GM19463 (cell line): ENCODE measurements at regions not wholly inside any gene's neighbourhood (a gene's known extent, or its start where the extent isn't known, plus 50 kb on each side); places are given as distances from the start of the nearest gene placed in this dataset.
"Not testable (repeated sequence)": the region's sequence is repeated elsewhere in the genome, so short reads cannot be mapped to it uniquely, and the experiment has no call there.

Experiments
- ATAC-seq: cut with Tn5 transposase; IDR thresholded peaks from one replicate; pipeline ENCODE4 v1.9.1; 2021; ENCODE audit warnings: mild to moderate bottlenecking, moderate library complexity; ENCODE audit not compliant: unreplicated experiment

DNA sequence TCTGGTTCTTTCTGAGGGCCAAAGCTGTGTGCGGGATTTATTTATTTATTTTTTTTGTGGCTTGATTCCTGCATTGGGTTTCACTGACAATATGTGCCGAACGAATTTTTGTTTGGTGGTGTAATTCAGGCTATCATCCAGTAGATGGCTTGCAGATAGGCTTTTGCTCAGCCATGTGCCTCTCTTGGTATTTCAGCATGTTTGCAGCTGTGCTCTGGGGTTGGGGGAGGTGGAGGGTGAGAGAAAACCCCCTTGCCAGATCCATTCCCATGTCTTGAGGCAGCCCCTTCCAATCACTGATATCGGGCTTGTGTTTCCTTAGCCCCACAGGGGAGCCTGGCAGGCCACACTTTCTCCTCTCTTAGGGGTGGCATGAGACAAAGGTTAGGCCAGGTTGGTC lies 302.4 kb downstream of the PTGER3 start:
- ATAC-seq, result no peak

DNA sequence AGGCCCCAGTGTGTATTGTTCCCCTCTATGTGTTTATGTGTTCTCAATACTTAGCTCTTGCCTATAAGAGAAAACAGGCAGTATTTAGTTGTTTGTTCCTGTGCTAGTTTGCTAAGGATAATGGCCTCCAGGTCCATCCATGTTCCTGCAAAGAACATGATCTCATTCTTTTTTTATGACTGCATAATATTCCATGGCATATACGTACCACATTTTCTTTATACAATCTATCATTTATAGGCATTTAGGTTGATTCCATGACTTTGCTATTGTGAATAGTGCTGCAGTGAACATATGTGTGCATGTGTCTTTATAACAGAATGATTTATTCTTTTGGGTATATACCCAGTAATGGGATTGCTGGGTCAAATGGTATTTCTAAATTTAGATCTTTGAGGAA lies 301.6 kb downstream of the PTGER3 start:
- ATAC-seq, result not testable (repeated sequence)

DNA sequence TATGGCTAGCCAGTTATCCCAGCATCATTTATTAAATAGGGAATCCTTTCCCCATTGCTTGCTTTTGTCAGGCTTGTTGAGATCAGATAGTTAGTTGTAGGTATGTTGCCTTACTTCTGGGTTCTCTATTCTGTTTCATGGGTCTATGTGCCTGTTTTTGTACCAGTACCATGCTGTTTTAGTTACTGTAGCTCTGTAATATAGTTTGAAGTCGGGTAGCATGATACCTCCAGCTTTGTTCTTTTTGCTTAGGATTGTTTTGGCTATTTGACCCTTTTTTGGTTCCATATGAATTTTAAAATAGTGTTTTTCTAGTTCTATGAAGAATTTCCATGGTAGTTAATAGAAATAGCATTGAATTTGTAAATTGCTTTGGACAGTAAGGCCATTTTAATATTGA lies 300.5 kb downstream of the PTGER3 start:
- not testable (repeated sequence) for ATAC-seq

DNA sequence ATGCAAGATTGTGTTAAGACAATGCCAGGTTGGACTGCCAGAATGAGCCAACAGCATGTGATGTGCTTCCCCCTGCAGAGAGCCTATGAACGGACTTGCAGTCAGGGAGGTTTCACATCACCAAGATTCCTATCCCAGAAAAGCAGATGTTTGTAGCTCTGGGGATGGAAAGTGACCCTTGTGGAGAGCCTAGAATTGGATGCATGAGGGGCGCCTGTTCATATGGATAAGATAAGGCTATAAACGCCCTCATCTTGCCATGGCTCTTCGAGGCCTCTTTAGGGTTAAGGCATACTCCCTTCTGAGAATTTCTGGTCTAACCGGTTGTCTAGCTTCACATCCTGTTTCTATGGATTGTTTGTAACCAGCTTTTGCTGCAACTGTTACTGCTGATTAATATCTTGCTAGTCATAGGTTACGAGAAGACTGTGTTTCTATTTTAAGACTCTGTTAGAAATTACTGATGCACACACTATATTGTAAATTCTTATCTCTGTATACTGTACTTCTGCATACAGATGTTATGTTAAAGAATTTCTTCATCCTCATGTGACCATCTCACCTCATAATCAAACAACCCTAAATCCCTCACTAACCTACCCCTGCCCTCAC lies 295.8 kb downstream of the PTGER3 start:
- not testable (repeated sequence) for ATAC-seq

DNA sequence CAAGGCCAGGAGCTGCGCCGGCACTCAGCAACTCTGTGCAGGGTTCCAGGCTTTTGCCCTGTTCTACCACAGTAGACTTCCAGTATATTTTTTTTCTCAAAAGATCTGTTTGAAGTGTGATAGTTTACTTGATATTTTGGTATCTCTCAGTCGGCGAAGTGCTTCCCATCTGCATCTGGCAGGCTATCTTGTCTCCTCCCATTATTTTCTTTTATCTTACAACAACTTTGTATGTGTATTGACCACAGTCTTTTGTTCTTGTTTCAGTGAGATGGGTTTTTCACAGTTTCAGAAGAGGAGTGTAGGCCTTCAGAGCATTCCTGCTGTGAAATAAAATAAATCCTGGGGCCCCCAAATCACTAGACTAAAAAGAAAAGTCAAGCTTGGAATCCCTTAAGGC lies 292.9 kb downstream of the PTGER3 start:
- no peak for ATAC-seq

DNA sequence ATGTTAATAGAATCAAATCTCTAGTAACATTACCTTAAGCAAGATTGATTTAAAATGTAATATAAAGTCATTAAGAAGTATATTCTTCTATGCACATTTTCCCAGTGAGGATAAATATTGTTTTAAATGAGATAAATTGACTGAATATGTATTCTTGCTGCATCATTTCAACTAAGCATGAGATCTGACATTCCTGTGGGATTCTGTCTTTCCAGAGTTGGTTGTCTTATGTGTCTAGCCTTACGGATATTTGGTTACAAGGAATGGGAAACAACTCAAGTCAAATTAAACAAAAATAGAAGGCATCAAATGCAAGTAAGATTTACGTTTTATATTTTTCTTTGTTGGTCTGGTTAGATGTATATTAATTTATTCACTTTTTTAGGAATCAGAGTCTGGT lies 287.5 kb downstream of the PTGER3 start:
- ATAC-seq, result no peak

DNA sequence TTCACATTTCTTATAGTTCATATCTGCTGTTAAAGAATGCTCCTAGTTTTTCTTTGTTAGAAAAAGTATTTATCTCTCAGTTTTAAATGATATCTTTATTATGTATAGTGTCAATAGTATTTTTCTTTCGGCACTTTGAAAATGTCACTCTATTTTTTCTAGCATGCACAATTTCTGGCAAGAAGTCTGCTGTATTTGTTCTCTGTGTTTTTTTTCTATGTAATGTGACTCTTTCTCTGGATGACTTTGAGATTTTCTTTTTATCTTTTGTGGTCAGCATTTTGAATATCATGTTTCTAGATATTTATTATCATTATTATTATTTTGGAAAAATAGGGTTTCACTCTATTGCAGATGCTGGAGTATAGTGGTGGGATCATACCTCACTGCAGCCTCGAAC lies 285.2 kb downstream of the PTGER3 start:
- ATAC-seq, result no peak

DNA sequence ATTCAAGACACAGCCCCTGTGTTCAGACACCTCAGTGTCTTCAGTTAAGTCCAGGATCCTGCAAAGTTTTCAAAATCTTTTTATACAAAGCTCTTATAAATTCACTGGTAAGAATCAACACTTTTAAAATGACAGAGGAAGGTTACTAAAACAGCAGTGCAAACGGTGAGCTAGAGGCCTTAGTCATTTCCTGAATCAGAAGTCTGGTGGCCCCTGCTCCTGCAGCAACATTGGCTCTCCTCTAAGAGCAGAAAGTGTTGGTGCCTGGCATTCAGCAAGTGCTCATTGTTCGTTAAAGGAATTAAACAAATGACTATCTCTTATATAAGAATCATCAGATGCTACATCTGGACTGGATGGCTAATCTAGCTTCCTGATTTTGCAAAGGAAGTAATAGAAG lies 282.9 kb downstream of the PTGER3 start:
- ATAC-seq, result no peak

DNA sequence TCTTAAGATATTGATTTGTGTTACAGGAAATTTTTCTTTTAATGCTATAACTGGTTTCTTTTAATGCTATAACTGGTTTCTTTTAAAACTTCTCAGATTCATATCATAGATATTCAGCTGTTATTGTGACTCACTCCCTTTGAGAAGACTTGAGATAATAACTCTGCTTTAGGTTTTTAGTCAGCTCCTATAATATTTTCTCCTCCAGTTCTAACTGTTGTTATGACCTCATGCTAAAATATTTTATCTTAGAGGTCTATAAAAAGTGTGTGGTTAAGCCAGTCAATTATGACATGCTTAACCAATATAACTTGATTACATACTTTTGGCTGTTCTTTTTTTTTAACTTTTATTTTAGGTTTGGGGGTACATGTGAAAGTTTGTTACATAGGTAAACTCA lies 280.2 kb downstream of the PTGER3 start:
- ATAC-seq, result no peak

DNA sequence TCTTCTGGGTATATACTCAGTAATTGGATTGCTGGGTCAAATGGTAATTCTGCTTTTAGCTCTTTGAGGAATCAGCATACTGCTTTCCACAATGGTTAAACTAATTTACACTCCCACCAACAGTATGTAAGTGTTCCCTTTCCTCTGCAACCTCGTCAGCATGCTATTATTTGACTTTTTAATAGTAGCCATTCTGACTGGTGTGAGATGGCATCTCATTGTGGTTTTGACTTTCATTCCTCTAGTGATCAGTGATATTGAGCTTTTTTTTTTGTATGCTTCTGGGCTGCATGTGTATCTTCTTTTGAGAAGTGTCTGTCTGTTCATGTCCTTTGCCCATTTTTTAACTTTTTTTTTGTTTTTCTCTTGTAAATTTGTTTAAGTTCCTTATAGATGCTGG lies 279.4 kb downstream of the PTGER3 start:
- ATAC-seq, result no peak

DNA sequence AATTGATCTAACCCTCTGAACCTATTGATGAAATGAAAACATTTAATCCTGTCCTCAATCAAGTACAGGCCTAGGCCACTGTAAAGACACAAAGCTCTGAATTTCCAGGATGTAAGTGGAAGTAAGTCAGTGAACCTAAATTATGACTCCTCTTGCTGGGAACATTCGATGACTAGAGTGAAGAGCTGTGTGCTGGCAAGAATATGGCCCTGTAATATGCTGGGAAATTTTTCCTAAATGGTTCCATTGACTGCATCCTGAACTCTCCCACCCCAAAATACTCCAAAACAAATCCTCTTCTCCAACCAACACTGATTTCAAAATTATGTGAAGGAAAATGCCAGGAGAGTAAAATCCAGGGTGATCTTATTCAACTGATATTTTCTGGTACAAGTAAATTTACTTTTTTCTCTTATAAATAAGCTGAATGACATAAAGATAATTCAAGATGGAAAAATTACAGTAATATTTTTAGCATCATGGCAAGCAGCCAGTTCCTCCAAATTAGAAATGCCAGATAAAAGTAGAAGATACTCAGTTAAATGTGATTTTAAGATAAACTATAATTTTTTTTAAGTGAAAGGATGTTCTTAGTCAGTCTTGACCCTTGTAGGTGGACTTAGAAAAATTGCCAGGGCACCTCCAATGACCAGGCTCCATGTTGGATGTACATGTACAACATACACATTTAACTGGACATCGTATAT lies 269.4 kb downstream of the PTGER3 start:
- no peak for ATAC-seq

DNA sequence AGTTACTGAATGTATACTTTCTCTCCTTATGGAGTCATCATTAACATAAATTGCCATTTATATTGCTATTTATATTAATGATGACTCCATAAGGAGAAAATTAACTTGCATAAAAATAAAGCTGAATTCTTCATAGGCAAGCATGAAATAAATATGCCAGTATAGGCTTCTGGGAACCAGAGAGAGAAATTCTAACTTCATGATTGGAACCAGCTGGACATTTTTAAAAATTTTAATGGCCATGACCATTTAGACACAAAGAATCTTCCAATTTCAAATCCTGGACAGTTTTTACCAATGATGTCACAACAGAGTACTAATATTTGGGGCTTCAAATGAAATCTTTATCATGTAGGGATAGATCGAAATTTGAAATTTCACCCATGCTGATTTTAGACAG lies 268.7 kb downstream of the PTGER3 start:
- ATAC-seq, result no peak

DNA sequence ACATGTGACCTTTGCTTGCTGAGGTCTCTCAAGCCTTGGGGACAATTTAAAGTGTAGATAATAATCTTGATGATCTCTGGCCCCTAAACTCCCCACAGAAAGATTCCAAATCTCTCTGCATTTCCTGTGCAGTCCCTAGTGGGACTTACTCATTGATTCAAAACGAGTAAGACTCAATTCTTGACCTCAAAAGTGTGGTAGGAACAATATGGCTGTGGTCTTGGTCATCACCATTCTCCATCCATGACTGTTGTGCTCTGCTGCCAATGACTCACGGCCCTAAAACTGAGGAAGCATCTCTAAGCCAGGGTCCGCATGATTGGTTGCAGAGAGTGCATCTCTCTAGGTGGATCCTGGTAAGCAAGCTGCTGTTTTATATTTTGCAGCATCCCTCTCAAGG lies 268.0 kb downstream of the PTGER3 start:
- no peak for ATAC-seq

DNA sequence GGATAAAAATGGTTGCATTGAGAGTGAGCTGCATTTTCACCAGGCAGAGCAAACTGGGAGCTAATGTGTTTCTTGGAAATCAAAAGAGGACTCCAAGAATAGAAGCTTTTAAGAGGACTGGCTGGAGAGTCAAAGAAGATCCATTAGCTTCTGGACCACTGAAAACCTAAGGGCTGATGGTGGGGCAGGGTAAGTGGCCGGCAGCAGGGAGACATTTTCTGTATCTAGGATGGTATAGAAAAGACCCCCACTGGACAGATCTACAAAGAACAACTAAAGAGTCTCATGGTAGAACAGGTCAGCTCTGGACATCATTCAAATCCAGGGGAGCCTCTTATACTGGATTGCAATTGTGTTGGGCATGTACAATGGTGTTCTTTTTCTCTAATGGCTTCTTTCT lies 262.3 kb downstream of the PTGER3 start:
- no peak for ATAC-seq

DNA sequence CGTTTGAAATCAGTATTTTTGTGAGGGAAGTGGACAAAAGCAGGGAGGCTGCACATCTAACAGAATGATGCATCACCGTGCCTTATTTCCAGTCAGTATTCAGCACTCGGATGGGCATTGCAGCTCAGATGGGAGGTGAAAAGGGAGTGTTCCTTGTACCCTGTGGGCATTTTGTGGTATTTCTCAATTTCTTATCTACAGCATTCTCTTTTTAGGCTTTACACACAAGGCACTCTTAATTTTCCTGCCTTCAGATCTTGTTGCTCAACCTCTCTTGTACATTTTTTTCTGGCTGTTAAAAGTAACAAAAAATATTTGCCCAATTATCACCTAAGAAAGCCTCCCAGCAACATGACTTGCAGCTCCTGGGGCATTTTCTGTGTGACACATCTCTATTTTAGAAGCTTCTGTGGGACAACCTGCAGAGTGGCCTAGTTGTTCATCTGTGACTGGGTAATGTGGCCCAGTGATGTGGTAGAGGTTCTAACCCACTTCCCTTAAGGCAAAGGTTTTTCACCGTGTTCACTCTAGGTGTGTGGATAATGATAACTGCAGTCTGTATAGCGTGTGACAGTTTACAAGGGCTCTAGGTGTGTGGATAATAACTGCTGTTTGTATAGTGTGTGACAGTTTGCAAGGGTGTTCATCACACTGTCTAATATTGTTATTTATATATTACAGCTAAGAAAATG lies 257.2 kb downstream of the PTGER3 start:
- ATAC-seq, result no peak

DNA sequence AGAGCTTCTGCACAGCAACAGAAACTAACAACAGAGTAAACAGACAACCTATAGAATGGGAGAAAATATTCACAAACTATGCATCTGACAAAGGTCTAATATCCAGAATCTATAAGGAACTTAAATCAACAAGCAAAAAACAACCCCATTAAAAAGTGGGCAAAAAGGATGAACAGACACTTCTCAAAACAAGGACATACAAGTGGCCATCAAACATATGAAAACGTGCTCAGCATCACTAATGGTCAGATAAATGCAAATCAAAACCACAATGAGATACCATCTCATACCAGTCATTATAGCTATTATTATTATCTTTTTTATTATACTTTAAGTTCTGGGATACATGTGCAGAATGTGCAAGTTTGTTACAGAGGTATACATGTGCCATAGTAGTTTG lies 252.6 kb downstream of the PTGER3 start:
- not testable (repeated sequence) for ATAC-seq

DNA sequence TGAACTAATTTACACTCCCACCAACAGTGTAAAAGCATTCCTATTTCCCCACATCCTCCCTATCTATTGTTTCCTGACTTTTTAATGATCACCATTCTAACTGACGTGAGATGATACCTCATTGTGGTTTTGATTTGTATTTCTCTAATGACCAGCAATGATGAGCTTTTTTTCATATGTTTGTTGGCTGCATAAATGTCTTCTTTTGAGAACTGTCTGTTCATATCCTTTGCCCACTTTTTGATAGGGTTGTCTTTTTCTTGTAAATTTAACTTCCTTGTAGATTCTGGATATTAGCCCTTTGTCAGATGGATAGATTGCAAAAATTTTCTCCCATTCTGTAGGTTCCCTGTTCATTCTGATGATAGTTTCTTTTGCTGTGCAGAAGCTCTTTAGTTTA lies 251.3 kb downstream of the PTGER3 start:
- not testable (repeated sequence) for ATAC-seq

DNA sequence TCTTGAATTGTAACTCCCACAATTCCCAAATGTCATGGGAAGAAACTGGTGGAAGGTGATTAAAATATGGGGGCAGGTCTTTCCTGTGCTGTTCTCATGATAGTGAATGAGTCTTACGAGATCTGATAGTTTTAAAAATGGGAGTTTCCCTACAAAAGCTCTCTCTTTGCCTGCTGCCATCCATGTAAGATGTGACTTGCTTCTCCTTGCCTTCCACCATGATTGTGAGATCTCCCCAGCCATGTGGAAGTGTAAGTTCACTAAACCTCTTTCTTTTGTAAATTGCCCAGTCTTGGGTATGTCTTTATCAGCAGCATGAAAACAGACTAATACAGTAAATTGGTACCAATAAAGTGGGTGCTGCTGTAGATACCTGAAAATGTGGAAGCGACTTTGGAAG lies 245.0 kb downstream of the PTGER3 start:
- ATAC-seq, result not testable (repeated sequence)

DNA sequence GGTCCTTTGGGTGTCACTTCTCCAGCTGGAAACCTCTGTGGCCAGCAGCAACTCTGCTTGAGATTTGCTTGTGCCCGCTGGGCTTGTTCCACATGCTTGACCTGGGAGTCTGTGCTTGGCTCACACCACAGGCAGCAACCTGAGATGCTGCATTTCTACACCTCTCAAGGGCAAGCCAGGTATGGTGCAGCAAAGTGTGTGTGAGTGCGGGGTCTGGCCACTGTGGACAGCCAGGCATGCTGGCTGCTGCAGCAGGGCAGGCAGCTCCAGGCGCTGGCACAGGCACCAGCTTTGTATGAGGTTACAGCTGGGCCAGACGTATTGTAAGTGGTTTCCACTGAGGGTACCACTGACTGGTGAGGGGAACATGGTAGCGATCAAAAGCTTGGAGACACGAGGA lies 242.0 kb downstream of the PTGER3 start:
- ATAC-seq, result no peak

DNA sequence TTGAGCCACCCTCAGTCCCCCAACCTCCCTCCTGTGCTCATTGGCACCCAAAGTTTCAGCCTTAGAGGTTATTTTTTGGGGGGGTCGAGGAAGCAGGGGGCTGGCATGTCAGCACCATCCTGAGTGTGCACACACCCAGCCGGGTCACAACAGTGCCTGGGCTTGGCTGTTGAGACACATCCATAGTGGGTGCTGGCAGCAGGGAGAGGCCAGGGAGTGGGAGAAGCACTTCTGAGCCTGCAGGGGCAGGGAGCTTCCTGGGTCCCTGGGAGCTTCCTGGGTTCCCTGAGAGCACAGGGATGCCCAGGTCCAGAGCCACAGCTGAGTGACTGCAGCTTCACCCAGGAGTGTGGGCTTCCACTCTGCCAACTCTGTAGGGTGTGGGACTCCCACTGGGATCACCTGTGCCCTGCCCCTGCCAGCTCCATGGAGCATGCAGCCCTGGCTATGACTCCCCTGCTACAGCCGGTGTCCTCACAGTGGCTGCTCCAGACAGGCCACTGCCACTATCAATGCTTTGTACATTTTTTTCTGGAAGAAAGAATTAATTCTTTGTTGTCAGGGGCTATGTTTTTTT lies 240.4 kb downstream of the PTGER3 start:
- ATAC-seq, result no peak

DNA sequence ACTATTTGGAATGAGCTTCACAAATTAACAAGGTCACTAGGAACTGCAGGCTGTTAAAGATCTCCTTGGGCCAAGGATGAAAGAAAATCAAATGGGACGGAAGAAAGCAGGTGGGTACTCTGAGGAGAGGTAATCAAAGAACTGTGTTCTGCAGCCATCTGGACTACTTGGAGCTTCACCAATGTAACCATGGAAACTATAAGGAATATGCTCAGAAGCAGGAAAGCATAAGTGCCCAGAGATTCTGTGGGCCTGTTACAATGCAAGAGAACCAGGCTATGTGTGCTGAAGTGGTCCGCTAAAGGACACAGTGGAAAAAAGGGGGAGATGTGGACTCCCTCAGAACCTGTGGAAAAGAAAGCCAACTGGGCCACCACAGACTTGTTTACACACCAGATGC lies 238.5 kb downstream of the PTGER3 start:
- no peak for ATAC-seq

DNA sequence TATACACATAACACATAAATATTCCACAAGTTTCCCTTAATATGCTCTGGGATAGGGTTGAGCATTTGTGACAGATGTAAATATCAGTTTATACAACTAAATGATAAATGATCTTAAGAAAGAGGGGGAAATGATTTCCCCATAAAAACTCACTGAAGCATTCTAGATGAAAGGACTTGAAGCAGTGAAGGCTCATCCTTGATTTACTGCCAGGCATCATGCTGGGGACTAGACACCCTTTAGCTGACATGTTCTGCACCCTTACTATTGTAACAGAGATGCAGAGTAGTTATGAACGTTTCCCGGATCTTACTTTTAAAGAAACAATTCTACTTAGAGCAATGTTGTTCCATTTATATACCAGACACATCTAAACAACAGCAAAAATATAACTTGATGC lies 235.8 kb downstream of the PTGER3 start:
- ATAC-seq, result no peak
